GM23338 (cell line): ENCODE measurements at regions not wholly inside any gene's neighbourhood (a gene's known extent, or its start where the extent isn't known, plus 50 kb on each side); places are given as distances from the start of the nearest gene placed in this dataset.

ENCODE experiments used
- ATAC-seq: fragments of 200-7000 bp; cut with Tn5 transposase; 3 replicates; pipeline ENCODE4 v1.9.1; 2020
- DNase-seq: peaks from one replicate; pipeline ENCODE4 v3.0.0-alpha.2; 2015; ENCODE audit warnings: low spot score
- H2AFZ ChIP-seq: fragments of 200-600 bp; sonication (generic); 2 replicates; pipeline ENCODE4 v1.8.0; 2016; ENCODE audit warnings: antibody characterized with exemption, mild to moderate bottlenecking, moderate library complexity
- H3F3A ChIP-seq: fragments of 200-600 bp; sonication (generic); replicated peaks from 2 replicates; pipeline ENCODE4 v1.8.0; 2017; ENCODE audit warnings: antibody characterized with exemption, mixed run types, low read depth
- H3K27ac ChIP-seq: fragments of 200-600 bp; sonication (generic); 2 replicates; pipeline ENCODE4 v1.6.1; 2016; ENCODE audit warnings: low read depth
- H3K27me3 ChIP-seq: fragments of 200-600 bp; sonication (generic); 2 replicates; pipeline ENCODE4 v1.8.0; 2016; ENCODE audit warnings: mild to moderate bottlenecking, mixed run types, moderate library complexity; ENCODE audit not compliant: insufficient read depth
- H3K36me3 ChIP-seq: fragments of 200-600 bp; sonication (generic); 2 replicates; pipeline ENCODE4 v1.8.0; 2016; ENCODE audit warnings: mild to moderate bottlenecking; ENCODE audit not compliant: insufficient read depth
- H3K4me1 ChIP-seq: fragments of 200-600 bp; sonication (generic); 2 replicates; pipeline ENCODE4 v1.8.0; 2016; ENCODE audit warnings: mild to moderate bottlenecking, moderate library complexity; ENCODE audit not compliant: insufficient read depth
- H3K4me2 ChIP-seq: fragments of 200-600 bp; sonication (generic); 2 replicates; pipeline ENCODE4 v1.7.1; 2017; ENCODE audit warnings: mixed run types
- H3K4me3 ChIP-seq: fragments of 200-600 bp; sonication (generic); 2 replicates; pipeline ENCODE4 v1.6.1; 2016; ENCODE audit warnings: mixed run types
- H3K79me2 ChIP-seq: fragments of 200-600 bp; sonication (generic); replicated peaks from 2 replicates; pipeline ENCODE4 v1.8.0; 2017; ENCODE audit warnings: mild to moderate bottlenecking; ENCODE audit not compliant: insufficient read depth
- H3K9me2 ChIP-seq: fragments of 200-600 bp; sonication (generic); 2 replicates; pipeline ENCODE4 v1.8.0; 2017; ENCODE audit not compliant: insufficient read depth
- H4K20me1 ChIP-seq: fragments of 200-600 bp; sonication (generic); replicated peaks from 2 replicates; pipeline ENCODE4 v1.8.0; 2017; ENCODE audit warnings: mild to moderate bottlenecking; ENCODE audit not compliant: insufficient read depth
- H3K27ac Mint-ChIP-seq: 2 replicates; pipeline ENCODE4 v1.8.0; 2020; ENCODE audit warnings: inconsistent platforms, mild to moderate bottlenecking, moderate library complexity, mixed read lengths
- H3K27me3 Mint-ChIP-seq: 3 replicates; pipeline ENCODE4 v1.8.0; 2022; ENCODE audit warnings: low read depth, mild to moderate bottlenecking, moderate library complexity, mixed read lengths, inconsistent platforms; ENCODE audit not compliant: insufficient read depth, poor library complexity
- H3K36me3 Mint-ChIP-seq: 3 replicates; pipeline ENCODE4 v1.8.0; 2021; ENCODE audit warnings: low read depth, mild to moderate bottlenecking, inconsistent platforms, moderate library complexity, mixed read lengths
- H3K4me1 Mint-ChIP-seq: 3 replicates; pipeline ENCODE4 v1.8.0; 2020; ENCODE audit warnings: mild to moderate bottlenecking, inconsistent platforms, mixed read lengths
- H3K4me3 Mint-ChIP-seq: 3 replicates; pipeline ENCODE4 v1.8.0; 2021; ENCODE audit warnings: moderate library complexity, mild to moderate bottlenecking, inconsistent platforms, mixed read lengths
- H3K9me3 Mint-ChIP-seq: 3 replicates; pipeline ENCODE4 v1.8.0; 2020; ENCODE audit warnings: moderate library complexity, mild to moderate bottlenecking, inconsistent platforms, mixed read lengths
- CTCF ChIP-seq, 2 experiments: fragments of 200-600 bp in 1 of 2; sonication (generic) in 1 of 2; conservative IDR thresholded peaks; 2 replicates each; pipeline versions ENCODE4 v1.5.1 to v1.6.1; 2016 to 2017; ENCODE audit warnings: antibody characterized with exemption in 2 of 2, low read depth in 2 of 2, mild to moderate bottlenecking in 2 of 2, moderate library complexity in 1 of 2
- EZH2phosphoT487 ChIP-seq: fragments of 200-600 bp; sonication (generic); IDR thresholded peaks from one replicate; pipeline ENCODE4 v1.8.1; 2018; ENCODE audit warnings: antibody characterized with exemption; ENCODE audit not compliant: unreplicated experiment
- NANOG ChIP-seq: IDR thresholded peaks from 2 replicates; pipeline ENCODE4 v1.6.1; 2016; ENCODE audit warnings: antibody characterized with exemption, borderline replicate concordance
- POLR2AphosphoS5 ChIP-seq: IDR thresholded peaks from 2 replicates; pipeline ENCODE4 v1.6.1; 2016; ENCODE audit warnings: antibody characterized with exemption, low read depth
- STAT1 ChIP-seq: IDR thresholded peaks from one replicate; pipeline ENCODE4 v1.6.1; 2016; ENCODE audit warnings: antibody characterized with exemption; ENCODE audit not compliant: unreplicated experiment
- ZNF462 ChIP-seq: fragments of 250-450 bp; sonication (Bioruptor Pico); IDR thresholded peaks from 2 replicates; pipeline ENCODE4 v1.5.0; 2020; ENCODE audit warnings: mild to moderate bottlenecking, moderate library complexity

- Histone ChIP-seq H3K27ac (no peak overlapping the region), H3K79me2 (no peaks in the 10 kb centered on the region), H3K4me3 (no peak overlapping the region), H4K20me1 (no peaks in the 10 kb centered on the region), H3K36me3 (no peaks in the 10 kb centered on the region), H3K4me1 (no peaks in the 10 kb centered on the region), H3K4me2 (no peak overlapping the region), H3K27me3 (no peaks in the 10 kb centered on the region), H3K9me2 (0 out of 2 replicates have a peak, but pooled peaks cover 5% of the 10 kb centered on the region), H3F3A (no peaks in the 10 kb centered on the region), H2AFZ (no peak overlapping the region)
- Mint-ChIP-seq H3K27ac (no peak overlapping the region), H3K27me3 (peaks cover 2% of the 10 kb centered on the region), H3K36me3 (no peaks in the 10 kb centered on the region), H3K4me3 (no peak overlapping the region), H3K9me3 (peaks cover 3% of the 10 kb centered on the region; the same call in 1 of the 3 replicates), H3K4me1 (no peaks in the 10 kb centered on the region)
- TF ChIP-seq ZNF462 (no peak), NANOG (no peak), EZH2phosphoT487 (no peak), STAT1 (no peak)
- ATAC-seq (no peak), DNase-seq (no peak)
Measured at GRCh38 chr12:115245020-115245419, 561.0 kb upstream of the TBX3 start.

GRCh38 chr12:115243933-115244628 lies 560.1 kb upstream of the TBX3 start:
- Histone ChIP-seq H3F3A (no peaks in the 10 kb centered on the region), H3K79me2 (no peaks in the 10 kb centered on the region), H3K27ac (no peak overlapping the region), H3K4me1 (no peaks in the 10 kb centered on the region), H3K27me3 (no peaks in the 10 kb centered on the region), H3K4me3 (no peak overlapping the region), H3K36me3 (no peaks in the 10 kb centered on the region), H4K20me1 (no peaks in the 10 kb centered on the region), H3K9me2 (0 out of 2 replicates have a peak, but pooled peaks cover 3% of the 10 kb centered on the region), H2AFZ (no peak overlapping the region), H3K4me2 (no peak overlapping the region)
- peaks cover 3% of the 10 kb centered on the region; the same call in 2 of the 3 replicates for H3K9me3 Mint-ChIP-seq
- H3K36me3 Mint-ChIP-seq: no peaks in the 10 kb centered on the region
- no peak overlapping the region for H3K4me3 Mint-ChIP-seq
- ATAC-seq: no peak
- no peak overlapping the region for H3K27ac Mint-ChIP-seq
- H3K27me3 Mint-ChIP-seq: peaks cover 2% of the 10 kb centered on the region
- no peak for DNase-seq
- no peaks in the 10 kb centered on the region for H3K4me1 Mint-ChIP-seq
- TF ChIP-seq POLR2AphosphoS5 (no peak), STAT1 (no peak), CTCF (conservative IDR thresholded peaks at IDR 0.05; ENCODE audit: low read depth in 2 of 2) (no peak)
